COLO668 (cell line): ENCODE measurements at regions not wholly inside any gene's neighbourhood (a gene's known extent, or its start where the extent isn't known, plus 50 kb on each side); places are given as distances from the start of the nearest gene placed in this dataset.
"Not testable (repeated sequence)": the region's sequence is repeated elsewhere in the genome, so short reads cannot be mapped to it uniquely, and the experiment has no call there.

Source experiments
- DNase-seq: peaks from one replicate; lab custom pipeline; 2025; ENCODE audit not compliant: unreplicated experiment; lab: John Stamatoyannopoulos, UW

- DNase-seq, result no peak
Measured at GRCh38 chr4:104330125-104330905, 164.4 kb downstream of the CXXC4 start.

GRCh38 chr4:104326991-104327694 lies 167.6 kb downstream of the CXXC4 start:
- not testable (repeated sequence) for DNase-seq

- no peak for DNase-seq
Measured at GRCh38 chr4:104302731-104303130, 192.0 kb downstream of the CXXC4 start.

- DNase-seq, result no peak
Measured at GRCh38 chr4:104294811-104295210, 199.9 kb downstream of the CXXC4 start.

GRCh38 chr4:104286867-104287266 lies 207.8 kb downstream of the CXXC4 start:
- no peak for DNase-seq

GRCh38 chr4:104283303-104283702 lies 211.4 kb downstream of the CXXC4 start:
- DNase-seq, result no peak

GRCh38 chr4:104279744-104280143 lies 214.9 kb downstream of the CXXC4 start:
- DNase-seq, result no peak

- no peak for DNase-seq
Measured at GRCh38 chr4:104272966-104273365, 221.7 kb downstream of the CXXC4 start.

- not testable (repeated sequence) for DNase-seq
Measured at GRCh38 chr4:104269603-104270002, 225.1 kb downstream of the CXXC4 start.

GRCh38 chr4:104263100-104263499 lies 231.6 kb downstream of the CXXC4 start:
- no peak for DNase-seq

GRCh38 chr4:104262678-104263077 lies 232.0 kb downstream of the CXXC4 start:
- DNase-seq, result no peak

GRCh38 chr4:104248726-104249125 lies 246.0 kb downstream of the CXXC4 start:
- DNase-seq, result no peak

- DNase-seq, result no peak
Measured at GRCh38 chr4:104235967-104236366, 258.7 kb downstream of the CXXC4 start.

GRCh38 chr4:104217526-104217925 lies 277.2 kb downstream of the CXXC4 start:
- no peak for DNase-seq

- DNase-seq, result no peak
Measured at GRCh38 chr4:104211657-104212056, 283.0 kb downstream of the CXXC4 start.

- no peak for DNase-seq
Measured at GRCh38 chr4:104210420-104210819, 284.3 kb downstream of the CXXC4 start.

GRCh38 chr4:104206784-104207183 lies 287.9 kb downstream of the CXXC4 start:
- no peak for DNase-seq

- DNase-seq, result no peak
Measured at GRCh38 chr4:104205116-104205515, 289.6 kb downstream of the CXXC4 start.

- DNase-seq, result no peak
Measured at GRCh38 chr4:104188301-104188700, 306.4 kb downstream of the CXXC4 start.

- DNase-seq, result no peak
Measured at GRCh38 chr4:104169437-104169836, 325.3 kb downstream of the CXXC4 start.

- no peak for DNase-seq
Measured at GRCh38 chr4:104166749-104167148, 327.9 kb downstream of the CXXC4 start.

- DNase-seq, result no peak
Measured at GRCh38 chr4:104163820-104164219, 330.9 kb downstream of the CXXC4 start.
